Uterus (tissue), 2 donors: ENCODE measurements at regions not wholly inside any gene's neighbourhood (a gene's known extent, or its start where the extent isn't known, plus 50 kb on each side); places are given as distances from the start of the nearest gene placed in this dataset.

Experiments
- POLR2A ChIP-seq, 2 donors: fragments of 450-650 bp; IDR thresholded peaks; one replicate each; pipeline ENCODE4 v1.6.1; 2016; ENCODE audit warnings: antibody characterized with exemption in 2 of 2, mild to moderate bottlenecking in 1 of 2, moderate library complexity in 1 of 2
- TF ChIP-seq, protein P1 (sequence below), 4 experiments: fragments of 200-600 bp in 2 of 4; fragments of 450-650 bp in 2 of 4; sonication (generic) in 2 of 4; IDR thresholded peaks; one replicate each; pipeline ENCODE4 v1.5.1; 2016 to 2019; ENCODE audit warnings: antibody characterized with exemption in 4 of 4, mild to moderate bottlenecking in 2 of 4, moderate library complexity in 1 of 4

DNA sequence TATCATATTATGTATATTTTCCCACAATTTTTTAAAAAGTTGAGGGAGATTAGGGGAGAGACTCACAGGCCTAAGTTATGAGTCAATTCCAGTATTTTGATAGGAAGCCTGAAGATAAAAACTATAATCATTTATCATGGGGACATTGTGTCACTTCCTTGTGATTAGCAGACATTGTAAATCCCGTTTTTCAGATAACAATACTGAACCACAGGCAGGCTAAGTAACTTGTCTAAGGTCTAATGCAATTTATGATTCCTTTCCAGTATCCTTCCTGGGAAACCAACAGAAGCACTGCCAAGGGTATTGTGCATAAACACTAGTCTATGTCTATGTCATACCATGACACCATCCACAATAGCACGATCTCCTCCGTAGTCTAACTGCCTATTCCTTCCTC lies 235.2 kb upstream of the PIK3C3 start:
- TF ChIP-seq, protein P1, sequence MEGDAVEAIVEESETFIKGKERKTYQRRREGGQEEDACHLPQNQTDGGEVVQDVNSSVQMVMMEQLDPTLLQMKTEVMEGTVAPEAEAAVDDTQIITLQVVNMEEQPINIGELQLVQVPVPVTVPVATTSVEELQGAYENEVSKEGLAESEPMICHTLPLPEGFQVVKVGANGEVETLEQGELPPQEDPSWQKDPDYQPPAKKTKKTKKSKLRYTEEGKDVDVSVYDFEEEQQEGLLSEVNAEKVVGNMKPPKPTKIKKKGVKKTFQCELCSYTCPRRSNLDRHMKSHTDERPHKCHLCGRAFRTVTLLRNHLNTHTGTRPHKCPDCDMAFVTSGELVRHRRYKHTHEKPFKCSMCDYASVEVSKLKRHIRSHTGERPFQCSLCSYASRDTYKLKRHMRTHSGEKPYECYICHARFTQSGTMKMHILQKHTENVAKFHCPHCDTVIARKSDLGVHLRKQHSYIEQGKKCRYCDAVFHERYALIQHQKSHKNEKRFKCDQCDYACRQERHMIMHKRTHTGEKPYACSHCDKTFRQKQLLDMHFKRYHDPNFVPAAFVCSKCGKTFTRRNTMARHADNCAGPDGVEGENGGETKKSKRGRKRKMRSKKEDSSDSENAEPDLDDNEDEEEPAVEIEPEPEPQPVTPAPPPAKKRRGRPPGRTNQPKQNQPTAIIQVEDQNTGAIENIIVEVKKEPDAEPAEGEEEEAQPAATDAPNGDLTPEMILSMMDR (IDR thresholded peaks at IDR 0.05), result no peak
- TF ChIP-seq POLR2A (IDR thresholded peaks at IDR 0.05), result no peak
